ENCODE measurements at regions not wholly inside any gene's neighbourhood (a gene's known extent, or its start where the extent isn't known, plus 50 kb on each side); places are given as distances from the start of the nearest gene placed in this dataset.

- H3K4me1 ChIP-seq (ENCODE audit: control insufficient read depth, extremely low read depth, insufficient read depth, low read length) = no peaks in the 10 kb centered on the region
- no peak overlapping the region for H2AFZ ChIP-seq (ENCODE audit: low read depth, low read length)
- FAIRE-seq (no peak), DNase-seq (ENCODE audit: low read depth, low spot score) (no peak)
- dilution Hi-C loops (cut with MboI; ENCODE audit: extremely low pct_ligation_motif_present, low sequenced_read_pairs) (no loop called here), intact Hi-C loops (cut with micrococcal nuclease) (no loop called here)
- H3K27ac ChIP-seq (ENCODE audit: insufficient read depth, low read depth, low read length) = no peak overlapping the region
- no peak for TF ChIP-seq MYC (IDR thresholded peaks at IDR 0.05; ENCODE audit: low read depth, low read length)
- no peak for TF ChIP-seq GATA2 (IDR thresholded peaks at IDR 0.05; ENCODE audit: insufficient read depth, insufficient read length, low read depth, low read length)
- no peak for TF ChIP-seq JUN (IDR thresholded peaks at IDR 0.05; ENCODE audit: borderline replicate concordance, insufficient read depth, insufficient read length, low read depth)
- TF ChIP-seq, protein P1, sequence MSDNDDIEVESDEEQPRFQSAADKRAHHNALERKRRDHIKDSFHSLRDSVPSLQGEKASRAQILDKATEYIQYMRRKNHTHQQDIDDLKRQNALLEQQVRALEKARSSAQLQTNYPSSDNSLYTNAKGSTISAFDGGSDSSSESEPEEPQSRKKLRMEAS (IDR thresholded peaks at IDR 0.05; ENCODE audit: insufficient read depth, insufficient read length) = no peak
- no peak for TF ChIP-seq POLR2AphosphoS5 (IDR thresholded peaks at IDR 0.05; ENCODE audit: insufficient read depth, low read depth, low read length)
- TF ChIP-seq POLR2A (IDR thresholded peaks at IDR 0.05; ENCODE audit: low read depth, low read length) = no peak
- H3K79me2 ChIP-seq (ENCODE audit: control insufficient read depth, insufficient read depth, low read length) = no peaks in the 10 kb centered on the region
- no peaks in the 10 kb centered on the region for H4K20me1 ChIP-seq (replicated peaks; ENCODE audit: control insufficient read depth, extremely low read depth, insufficient read depth, low read length)
- no TSS peak for BruUV-seq (replicated peaks)
- H3K9me3 ChIP-seq (replicated peaks; ENCODE audit: control insufficient read depth, insufficient read depth, low read length) = peaks cover 4% of the 10 kb centered on the region
- ChIA-PET POLR2A (no interaction called here), CTCF (no interaction called here)
- H3K27me3 ChIP-seq (ENCODE audit: control insufficient read depth in 2 of 2, insufficient read depth in 2 of 2, low read length in 2 of 2) = no peaks in the 10 kb centered on the region
- no peaks in the 10 kb centered on the region for H3K9me1 ChIP-seq (replicated peaks; ENCODE audit: control insufficient read depth, extremely low read depth, insufficient read depth, low read length)
- no peaks in the 10 kb centered on the region for H3K36me3 ChIP-seq (ENCODE audit: control insufficient read depth in 2 of 2, extremely low read depth in 1 of 2, insufficient read depth in 2 of 2, low read length in 2 of 2)
- H3K4me2 ChIP-seq (ENCODE audit: insufficient read depth, low read length) = no peak overlapping the region
- no peak overlapping the region for H3K9ac ChIP-seq (replicated peaks; ENCODE audit: extremely low read depth, insufficient read depth, low read length)
- H3K4me3 ChIP-seq (replicated peaks in 1 of 3; ENCODE audit: insufficient read depth in 1 of 3, low read depth in 1 of 3, low read length in 3 of 3) = no peak overlapping the region
Measured at GRCh38 chr13:81677857-81678256, 1336.9 kb upstream of the SPRY2 start.

DNA sequence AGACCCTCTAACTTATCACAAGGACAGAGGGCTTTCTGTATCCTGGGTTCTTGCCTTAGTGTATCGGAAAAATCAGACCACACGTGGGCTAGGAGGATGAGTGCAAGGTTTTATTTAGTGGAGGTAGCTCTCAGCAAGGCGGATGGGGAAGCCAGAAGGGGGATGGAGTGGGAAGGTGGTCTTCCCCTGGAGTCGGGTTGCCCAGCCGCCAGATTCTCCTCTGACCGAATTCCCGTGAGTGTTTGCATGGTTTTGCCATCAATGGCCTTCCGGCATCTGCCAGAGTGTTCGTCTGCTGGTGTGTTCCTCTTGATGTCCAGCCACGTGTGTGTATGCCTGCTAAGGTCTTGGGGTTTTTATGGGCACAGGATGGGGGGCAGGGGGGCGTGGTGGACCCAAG, 1335.1 kb upstream of the SPRY2 start:
- Histone ChIP-seq H3K36me3 (ENCODE audit: control insufficient read depth in 2 of 2, extremely low read depth in 1 of 2, insufficient read depth in 2 of 2, low read length in 2 of 2) (no peaks in the 10 kb centered on the region), H3K4me2 (ENCODE audit: insufficient read depth, low read length) (no peak overlapping the region), H2AFZ (ENCODE audit: low read depth, low read length) (no peak overlapping the region), H3K4me1 (ENCODE audit: control insufficient read depth, extremely low read depth, insufficient read depth, low read length) (no peaks in the 10 kb centered on the region), H4K20me1 (replicated peaks; ENCODE audit: control insufficient read depth, extremely low read depth, insufficient read depth, low read length) (no peaks in the 10 kb centered on the region), H3K4me3 (replicated peaks in 1 of 3; ENCODE audit: insufficient read depth in 1 of 3, low read depth in 1 of 3, low read length in 3 of 3) (no peak overlapping the region), H3K27ac (ENCODE audit: insufficient read depth, low read depth, low read length) (no peak overlapping the region), H3K79me2 (ENCODE audit: control insufficient read depth, insufficient read depth, low read length) (no peaks in the 10 kb centered on the region), H3K9me3 (replicated peaks; ENCODE audit: control insufficient read depth, insufficient read depth, low read length) (peaks cover 4% of the 10 kb centered on the region), H3K9ac (replicated peaks; ENCODE audit: extremely low read depth, insufficient read depth, low read length) (no peak overlapping the region), H3K9me1 (replicated peaks; ENCODE audit: control insufficient read depth, extremely low read depth, insufficient read depth, low read length) (no peaks in the 10 kb centered on the region), H3K27me3 (ENCODE audit: control insufficient read depth in 2 of 2, insufficient read depth in 2 of 2, low read length in 2 of 2) (no peaks in the 10 kb centered on the region)
- dilution Hi-C loops (cut with MboI; ENCODE audit: extremely low pct_ligation_motif_present, low sequenced_read_pairs) = no loop called here
- POLR2A ChIA-PET = no interaction called here
- no TSS peak for BruUV-seq (replicated peaks)
- intact Hi-C loops (cut with micrococcal nuclease) = no loop called here
- FAIRE-seq (no peak), DNase-seq (ENCODE audit: low read depth, low spot score) (no peak)
- TF ChIP-seq FOS (IDR thresholded peaks at IDR 0.05; ENCODE audit: borderline replicate concordance, insufficient read depth, low read length) (no peak), JUN (IDR thresholded peaks at IDR 0.05; ENCODE audit: borderline replicate concordance, insufficient read depth, insufficient read length, low read depth) (no peak), MYC (IDR thresholded peaks at IDR 0.05; ENCODE audit: low read depth, low read length) (no peak), POLR2AphosphoS5 (IDR thresholded peaks at IDR 0.05; ENCODE audit: insufficient read depth, low read depth, low read length) (no peak), GATA2 (IDR thresholded peaks at IDR 0.05; ENCODE audit: insufficient read depth, insufficient read length, low read depth, low read length) (no peak), POLR2A (IDR thresholded peaks at IDR 0.05; ENCODE audit: low read depth, low read length) (no peak), EZH2 (IDR thresholded peaks at IDR 0.05; ENCODE audit: borderline replicate concordance, low read depth, low read length, severe bottlenecking) (no peak)
- TF ChIP-seq, protein P1 (IDR thresholded peaks at IDR 0.05; ENCODE audit: insufficient read depth, insufficient read length) = no peak
- TF ChIP-seq, protein P2, sequence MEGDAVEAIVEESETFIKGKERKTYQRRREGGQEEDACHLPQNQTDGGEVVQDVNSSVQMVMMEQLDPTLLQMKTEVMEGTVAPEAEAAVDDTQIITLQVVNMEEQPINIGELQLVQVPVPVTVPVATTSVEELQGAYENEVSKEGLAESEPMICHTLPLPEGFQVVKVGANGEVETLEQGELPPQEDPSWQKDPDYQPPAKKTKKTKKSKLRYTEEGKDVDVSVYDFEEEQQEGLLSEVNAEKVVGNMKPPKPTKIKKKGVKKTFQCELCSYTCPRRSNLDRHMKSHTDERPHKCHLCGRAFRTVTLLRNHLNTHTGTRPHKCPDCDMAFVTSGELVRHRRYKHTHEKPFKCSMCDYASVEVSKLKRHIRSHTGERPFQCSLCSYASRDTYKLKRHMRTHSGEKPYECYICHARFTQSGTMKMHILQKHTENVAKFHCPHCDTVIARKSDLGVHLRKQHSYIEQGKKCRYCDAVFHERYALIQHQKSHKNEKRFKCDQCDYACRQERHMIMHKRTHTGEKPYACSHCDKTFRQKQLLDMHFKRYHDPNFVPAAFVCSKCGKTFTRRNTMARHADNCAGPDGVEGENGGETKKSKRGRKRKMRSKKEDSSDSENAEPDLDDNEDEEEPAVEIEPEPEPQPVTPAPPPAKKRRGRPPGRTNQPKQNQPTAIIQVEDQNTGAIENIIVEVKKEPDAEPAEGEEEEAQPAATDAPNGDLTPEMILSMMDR (IDR thresholded peaks at IDR 0.05; ENCODE audit: extremely low read depth in 1 of 2, insufficient read depth in 1 of 2, low read depth in 1 of 2, low read length in 2 of 2) = no peak
- CTCF ChIA-PET = no interaction called here

All from endothelial cell of umbilical vein (primary cell).